A549 (cell line): ENCODE measurements at regions not wholly inside any gene's neighbourhood (a gene's known extent, or its start where the extent isn't known, plus 50 kb on each side); places are given as distances from the start of the nearest gene placed in this dataset.

Source experiments
- ATAC-seq, 2 experiments: fragments of 200-7000 bp in 1 of 2; fragments of >200 bp in 1 of 2; cut with Nextera tagmentation in 1 of 2; cut with Tn5 transposase in 1 of 2; 3 replicates each; pipeline versions ENCODE4 v1.8.0 to v1.9.1; 2018 to 2020; ENCODE audit warnings: mild to moderate bottlenecking in 1 of 2, moderate library complexity in 1 of 2
- CTCF ChIA-PET: fragments of 300-600 bp; sonication (Branson Sonifier 250); formaldehyde crosslinking; extraction: SDS; loops from one replicate; lab custom pipeline; 2021; ENCODE audit warnings: antibody characterized with exemption, inconsistent platforms; lab: Yijun Ruan, JAX
- POLR2A ChIA-PET: fragments of 350-600 bp; formaldehyde crosslinking; extraction: SDS; loops from one replicate; lab custom pipeline; 2021; ENCODE audit warnings: antibody characterized with exemption, inconsistent platforms; lab: Yijun Ruan, JAX
- DNase-seq, 2 experiments: peaks; one replicate each; pipeline versions ENCODE4 v3.0.0 to v3.0.0-alpha.2; 2011 to 2016; ENCODE audit warnings: low read depth in 1 of 2, low spot score in 1 of 2
- FAIRE-seq: peaks from 2 replicates; lab custom pipeline; 2011; peaks lifted over from hg19 to GRCh38; lab: Jason Lieb, UNC
- H3K27ac ChIP-seq, 2 experiments: fragments of >200 bp; sonication (Bioruptor Twin); formaldehyde crosslinking; 3 replicates each; pipeline ENCODE4 v1.5.1; 2016 to 2017
- H3K4me1 ChIP-seq: fragments of >200 bp; sonication (Bioruptor Twin); formaldehyde crosslinking; 3 replicates; pipeline ENCODE4 v1.6.1; 2016
- H3K4me2 ChIP-seq: fragments of >200 bp; sonication (Bioruptor Twin); formaldehyde crosslinking; 3 replicates; pipeline ENCODE4 v1.6.1; 2016
- H3K4me3 ChIP-seq: fragments of >200 bp; sonication (Bioruptor Twin); formaldehyde crosslinking; 3 replicates; pipeline ENCODE4 v1.5.1; 2016
- H3K9me3 ChIP-seq: fragments of >200 bp; sonication (Bioruptor Twin); formaldehyde crosslinking; 3 replicates; pipeline ENCODE4 v1.6.1; 2016
- BHLHE40 ChIP-seq: IDR thresholded peaks from 2 replicates; pipeline ENCODE4 v1.6.1; 2012; ENCODE audit warnings: low read depth, low read length, inconsistent platforms
- CHD4 ChIP-seq: fragments of 200-600 bp; sonication (generic); IDR thresholded peaks from 2 replicates; pipeline ENCODE4 v1.6.1; 2016; ENCODE audit warnings: antibody characterized with exemption, mild to moderate bottlenecking, borderline replicate concordance
- EHF ChIP-seq: fragments of 250-450 bp; sonication (Bioruptor Pico); IDR thresholded peaks from 2 replicates; pipeline ENCODE4 v1.5.0; 2020; ENCODE audit warnings: mild to moderate bottlenecking
- EP300 ChIP-seq, 2 experiments: fragments of >200 bp; sonication (Bioruptor Twin); formaldehyde crosslinking; IDR thresholded peaks; 2 replicates in 1 of 2; 3 replicates in 1 of 2; pipeline ENCODE4 v1.6.1; 2016 to 2017
- ESRRA ChIP-seq: fragments of 150-350 bp; IDR thresholded peaks from 2 replicates; pipeline ENCODE4 v1.6.1; 2014; ENCODE audit warnings: mild to moderate bottlenecking, low read length, borderline replicate concordance
- FOXS1 ChIP-seq: fragments of 250-450 bp; sonication (Bioruptor Pico); IDR thresholded peaks from 2 replicates; pipeline ENCODE4 v1.5.0; 2020; ENCODE audit warnings: mild to moderate bottlenecking, moderate library complexity
- HDAC2 ChIP-seq: fragments of 200-600 bp; sonication (generic); IDR thresholded peaks from 2 replicates; pipeline ENCODE4 v1.6.1; 2016
- HOXA7 ChIP-seq: fragments of 250-450 bp; sonication (Bioruptor Pico); IDR thresholded peaks from 2 replicates; pipeline ENCODE4 v1.5.0; 2020; ENCODE audit warnings: mild to moderate bottlenecking, moderate library complexity
- JUNB ChIP-seq: fragments of >200 bp; sonication (Bioruptor Twin); formaldehyde crosslinking; IDR thresholded peaks from 2 replicates; pipeline ENCODE4 v1.6.1; 2016
- KDM5A ChIP-seq: fragments of 200-600 bp; sonication (generic); IDR thresholded peaks from 2 replicates; pipeline ENCODE4 v1.6.1; 2016; ENCODE audit warnings: antibody characterized with exemption, mild to moderate bottlenecking
- MAFK ChIP-seq: fragments of 450-650 bp; IDR thresholded peaks from 2 replicates; pipeline ENCODE4 v1.6.1; 2014; ENCODE audit not compliant: partially characterized antibody
- MYC ChIP-seq: IDR thresholded peaks from 2 replicates; pipeline ENCODE4 v1.6.1; 2012; ENCODE audit warnings: mild to moderate bottlenecking, inconsistent platforms, low read length, improper control_type of control experiment, borderline replicate concordance
- NPAS2 ChIP-seq: fragments of 250-450 bp; sonication (Bioruptor Pico); IDR thresholded peaks from 2 replicates; pipeline ENCODE4 v1.8.0; 2022; ENCODE audit warnings: mild to moderate bottlenecking, moderate library complexity, borderline replicate concordance
- POLR2A ChIP-seq: IDR thresholded peaks from 2 replicates; pipeline ENCODE4 v1.6.1; 2012; ENCODE audit warnings: mild to moderate bottlenecking, low read length
- POLR2AphosphoS2 ChIP-seq: conservative IDR thresholded peaks from 2 replicates; pipeline ENCODE4 v1.6.1; 2012; ENCODE audit warnings: low read length, improper control_type of control experiment, inconsistent platforms
- RARB ChIP-seq: fragments of 250-450 bp; sonication (Bioruptor Pico); IDR thresholded peaks from 2 replicates; pipeline ENCODE4 v1.8.0; 2021; ENCODE audit warnings: mild to moderate bottlenecking, moderate library complexity
- RNF2 ChIP-seq: fragments of 200-600 bp; sonication (generic); IDR thresholded peaks from 2 replicates; pipeline ENCODE4 v1.6.1; 2016; ENCODE audit warnings: low read depth, mild to moderate bottlenecking, antibody characterized with exemption, moderate library complexity, borderline replicate concordance
- SMC3 ChIP-seq: fragments of >200 bp; sonication (Bioruptor Twin); formaldehyde crosslinking; IDR thresholded peaks from 3 replicates; pipeline ENCODE4 v1.6.1; 2018; ENCODE audit warnings: inconsistent platforms
- SREBF2 ChIP-seq: fragments of 450-650 bp; IDR thresholded peaks from 2 replicates; pipeline ENCODE4 v1.6.1; 2014; ENCODE audit warnings: mild to moderate bottlenecking, moderate library complexity
- TFCP2L1 ChIP-seq: fragments of 250-450 bp; sonication (Bioruptor Pico); IDR thresholded peaks from 2 replicates; pipeline ENCODE4 v1.5.0; 2021; ENCODE audit warnings: mild to moderate bottlenecking
- TP53 ChIP-seq: fragments of 250-450 bp; sonication (Bioruptor Pico); IDR thresholded peaks from 2 replicates; pipeline ENCODE4 v1.5.0; 2021; ENCODE audit warnings: mild to moderate bottlenecking, moderate library complexity
- ZNF302 ChIP-seq: fragments of 250-450 bp; sonication (Bioruptor Pico); IDR thresholded peaks from 2 replicates; pipeline ENCODE4 v1.9.0; 2021; ENCODE audit warnings: inconsistent platforms, mild to moderate bottlenecking, moderate library complexity
- WGBS: methylation state at CpG from one replicate; pipeline ENCODE4 v1.1.6; 2017; ENCODE audit errors: missing lambda C conversion rate; 5-methylcytosine and 5-hydroxymethylcytosine counted together
- TF ChIP-seq, protein P1 (sequence below): IDR thresholded peaks from 2 replicates; pipeline ENCODE4 v1.6.1; 2012; ENCODE audit warnings: low read depth, borderline replicate concordance
- TF ChIP-seq, protein P2 (sequence below): fragments of >200 bp; sonication (Bioruptor Twin); formaldehyde crosslinking; IDR thresholded peaks from 3 replicates; pipeline ENCODE4 v1.6.1; 2016
- TF ChIP-seq, protein P3 (sequence below): fragments of 250-450 bp; sonication (Bioruptor Pico); IDR thresholded peaks from 2 replicates; pipeline ENCODE4 v1.5.0; 2020; ENCODE audit warnings: low read depth, mild to moderate bottlenecking, moderate library complexity
- TF ChIP-seq, protein P4 (sequence below): IDR thresholded peaks from 2 replicates; pipeline ENCODE4 v1.6.1; 2012
- TF ChIP-seq, protein P5 (sequence below): fragments of 250-450 bp; sonication (Bioruptor Pico); IDR thresholded peaks from 2 replicates; pipeline ENCODE4 v1.5.0; 2021; ENCODE audit warnings: mild to moderate bottlenecking, moderate library complexity, borderline replicate concordance
- TF ChIP-seq, protein P6 (sequence below): fragments of >200 bp; sonication (Bioruptor Twin); formaldehyde crosslinking; IDR thresholded peaks from 2 replicates; pipeline ENCODE4 v1.6.1; 2016

DNA sequence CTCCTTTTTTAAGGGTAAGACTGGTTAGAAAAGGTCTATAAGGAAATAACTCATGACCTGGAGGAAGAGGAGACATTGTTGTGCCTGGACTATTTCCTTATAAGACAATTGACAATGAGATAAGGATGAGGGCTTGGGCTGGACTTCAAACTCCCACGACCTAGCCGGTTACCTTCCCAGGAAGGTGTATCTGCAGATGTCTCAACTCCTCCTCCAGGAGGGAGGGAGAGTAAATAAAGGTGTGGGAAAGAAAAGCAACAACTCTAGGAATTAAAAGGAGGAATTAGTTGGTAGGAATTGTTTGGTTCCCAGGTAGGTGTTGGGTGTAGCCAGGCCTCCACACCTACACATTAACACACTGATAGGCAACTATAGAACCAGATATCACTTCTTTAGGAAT is 97.8 kb upstream of the TBL1XR1 start:
- POLR2A ChIA-PET, result no interaction called here
- Histone ChIP-seq H3K4me2 (no peak overlapping the region), H3K4me3 (no peak overlapping the region), H3K27ac (peak overlapping the region in 1 of 2 experiments; percentile 35; a peak in 1 of 6 replicates), H3K9me3 (no peaks in the 10 kb centered on the region), H3K4me1 (peaks cover 10% of the 10 kb centered on the region; the same call in 1 of the 3 replicates)
- FAIRE-seq (no peak), ATAC-seq (no peak), DNase-seq (peak in 1 of 2 experiments; percentile 66)
- CTCF ChIA-PET, result interaction anchor here (0.7 kb wide), 1 partner anchor 97 kb away, joined by 3 read pairs; no protein-coding TSS in a partner anchor
- WGBS, result 7% methylated on average over 2 of the region's 2 CpGs
- TF ChIP-seq FOXS1 (CRISPR knock-in tag) (no peak), KDM5A (no peak), RARB (CRISPR knock-in tag) (no peak)

DNA sequence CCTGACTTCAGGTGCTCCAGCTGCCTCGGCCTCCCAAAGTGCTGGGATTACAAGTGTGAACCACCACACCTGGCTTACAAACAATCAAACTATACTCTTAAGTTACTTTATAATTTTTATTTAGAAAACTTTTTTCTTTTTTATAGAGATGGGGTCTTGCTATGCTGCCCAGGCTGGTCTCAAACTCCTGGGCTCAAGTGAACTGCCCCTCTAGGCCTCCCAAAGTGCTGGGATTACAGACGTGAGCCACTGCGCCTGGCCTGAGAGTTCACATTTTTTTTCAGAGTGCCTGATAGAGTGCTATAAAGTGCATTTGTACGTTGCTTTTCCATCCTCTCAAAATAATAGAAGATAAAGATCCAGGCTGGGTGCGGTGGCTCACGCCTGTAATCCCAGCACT is 102.0 kb upstream of the TBL1XR1 start:
- FAIRE-seq, result no peak
- ChIA-PET POLR2A (no interaction called here), CTCF (no interaction called here)
- no peak for DNase-seq
- H3K4me3 ChIP-seq, result no peak overlapping the region
- peak overlapping the region; percentile 69 to 84; a peak in 5 of 6 replicates for H3K27ac ChIP-seq
- no peak for ATAC-seq
- H3K4me1 ChIP-seq, result peaks cover 19% of the 10 kb centered on the region
- TF ChIP-seq, protein P1, sequence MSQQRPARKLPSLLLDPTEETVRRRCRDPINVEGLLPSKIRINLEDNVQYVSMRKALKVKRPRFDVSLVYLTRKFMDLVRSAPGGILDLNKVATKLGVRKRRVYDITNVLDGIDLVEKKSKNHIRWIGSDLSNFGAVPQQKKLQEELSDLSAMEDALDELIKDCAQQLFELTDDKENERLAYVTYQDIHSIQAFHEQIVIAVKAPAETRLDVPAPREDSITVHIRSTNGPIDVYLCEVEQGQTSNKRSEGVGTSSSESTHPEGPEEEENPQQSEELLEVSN, result no peak
- TF ChIP-seq RNF2 (no peak), SMC3 (no peak), NPAS2 (no peak), ESRRA (no peak), TP53 (CRISPR knock-in tag) (no peak), HDAC2 (no peak), EP300 (IDR thresholded peaks at IDR 0.05) (no peak), POLR2A (no peak), BHLHE40 (no peak), FOXS1 (CRISPR knock-in tag) (no peak), CHD4 (no peak), MAFK (no peak), HOXA7 (CRISPR knock-in tag) (no peak)
- TF ChIP-seq, protein P2, sequence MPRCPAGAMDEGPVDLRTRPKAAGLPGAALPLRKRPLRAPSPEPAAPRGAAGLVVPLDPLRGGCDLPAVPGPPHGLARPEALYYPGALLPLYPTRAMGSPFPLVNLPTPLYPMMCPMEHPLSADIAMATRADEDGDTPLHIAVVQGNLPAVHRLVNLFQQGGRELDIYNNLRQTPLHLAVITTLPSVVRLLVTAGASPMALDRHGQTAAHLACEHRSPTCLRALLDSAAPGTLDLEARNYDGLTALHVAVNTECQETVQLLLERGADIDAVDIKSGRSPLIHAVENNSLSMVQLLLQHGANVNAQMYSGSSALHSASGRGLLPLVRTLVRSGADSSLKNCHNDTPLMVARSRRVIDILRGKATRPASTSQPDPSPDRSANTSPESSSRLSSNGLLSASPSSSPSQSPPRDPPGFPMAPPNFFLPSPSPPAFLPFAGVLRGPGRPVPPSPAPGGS, result no peak
- TF ChIP-seq, all 56 proteins: peak for 0
- H3K4me2 ChIP-seq, result no peak overlapping the region
- WGBS, result 77% methylated on average over 6 of the region's 6 CpGs
- H3K9me3 ChIP-seq, result no peaks in the 10 kb centered on the region

DNA sequence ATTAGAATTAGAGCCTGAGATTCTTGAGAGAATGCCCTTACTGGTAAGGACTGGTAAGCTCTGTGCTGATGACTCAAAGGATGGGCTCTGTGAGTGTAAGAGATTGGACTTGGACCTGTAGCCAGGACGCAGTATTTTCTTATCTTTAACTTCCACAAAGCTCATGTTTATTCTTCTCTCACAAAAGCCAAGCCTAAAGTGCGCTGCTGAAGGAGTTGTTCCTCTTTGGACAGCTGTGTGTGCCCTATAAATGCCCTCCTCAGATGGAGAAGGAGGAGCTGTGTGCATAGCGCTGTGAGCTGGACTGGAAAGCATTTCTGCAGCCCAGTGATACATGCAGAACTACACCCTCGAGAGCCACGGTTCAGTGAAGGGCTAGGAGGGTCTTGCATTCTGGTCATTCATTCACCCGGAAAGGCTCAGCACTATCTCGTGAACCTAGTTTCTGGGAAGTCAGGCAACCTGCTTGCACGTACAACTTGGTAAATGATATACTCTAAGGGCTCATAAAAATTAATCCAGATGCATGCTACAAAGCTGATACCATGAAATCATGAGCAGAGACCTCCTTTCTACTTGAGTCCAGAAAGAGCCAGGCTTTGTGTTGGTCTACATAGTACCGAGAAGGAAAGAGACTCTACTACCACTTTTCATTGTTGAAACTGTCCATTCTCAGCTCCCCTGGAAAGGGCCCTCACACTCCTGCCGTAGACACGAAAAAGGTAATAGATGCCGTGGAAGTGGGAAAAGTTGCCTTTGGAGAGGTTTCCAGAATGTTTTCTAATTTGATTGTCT is 103.0 kb upstream of the TBL1XR1 start:
- ATAC-seq, result peak; percentile 98
- CTCF ChIA-PET, result interaction anchor here (0.7 to 1.5 kb wide), 2 partner anchors 23 to 39 kb away, joined by 3 read pairs; no protein-coding TSS in a partner anchor
- peak overlapping the region; percentile 70 for H3K4me2 ChIP-seq
- peaks cover 17% of the 10 kb centered on the region for H3K4me1 ChIP-seq
- FAIRE-seq, result no peak
- WGBS, result 14% methylated on average over 9 of the region's 12 CpGs
- no peaks in the 10 kb centered on the region for H3K9me3 ChIP-seq
- DNase-seq, result peak in 1 of 2 experiments; percentile 92
- POLR2A ChIA-PET, result no interaction called here
- peak overlapping the region; percentile 69 to 84 for H3K27ac ChIP-seq
- H3K4me3 ChIP-seq, result no peak overlapping the region
- TF ChIP-seq FOXS1 (CRISPR knock-in tag) (no peak), SREBF2 (no peak), MYC (no peak), TFCP2L1 (CRISPR knock-in tag) (no peak), HOXA7 (CRISPR knock-in tag) (no peak), ZNF302 (CRISPR knock-in tag) (no peak), EHF (CRISPR knock-in tag) (no peak), TP53 (CRISPR knock-in tag) (no peak), POLR2AphosphoS2 (no peak), BHLHE40 (no peak), JUNB (no peak), POLR2A (no peak)
- TF ChIP-seq, protein P3, sequence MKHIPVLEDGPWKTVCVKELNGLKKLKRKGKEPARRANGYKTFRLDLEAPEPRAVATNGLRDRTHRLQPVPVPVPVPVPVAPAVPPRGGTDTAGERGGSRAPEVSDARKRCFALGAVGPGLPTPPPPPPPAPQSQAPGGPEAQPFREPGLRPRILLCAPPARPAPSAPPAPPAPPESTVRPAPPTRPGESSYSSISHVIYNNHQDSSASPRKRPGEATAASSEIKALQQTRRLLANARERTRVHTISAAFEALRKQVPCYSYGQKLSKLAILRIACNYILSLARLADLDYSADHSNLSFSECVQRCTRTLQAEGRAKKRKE (CRISPR knock-in tag), result no peak
- TF ChIP-seq, protein P4, sequence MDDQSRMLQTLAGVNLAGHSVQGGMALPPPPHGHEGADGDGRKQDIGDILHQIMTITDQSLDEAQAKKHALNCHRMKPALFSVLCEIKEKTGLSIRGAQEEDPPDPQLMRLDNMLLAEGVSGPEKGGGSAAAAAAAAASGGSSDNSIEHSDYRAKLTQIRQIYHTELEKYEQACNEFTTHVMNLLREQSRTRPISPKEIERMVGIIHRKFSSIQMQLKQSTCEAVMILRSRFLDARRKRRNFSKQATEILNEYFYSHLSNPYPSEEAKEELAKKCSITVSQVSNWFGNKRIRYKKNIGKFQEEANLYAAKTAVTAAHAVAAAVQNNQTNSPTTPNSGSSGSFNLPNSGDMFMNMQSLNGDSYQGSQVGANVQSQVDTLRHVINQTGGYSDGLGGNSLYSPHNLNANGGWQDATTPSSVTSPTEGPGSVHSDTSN, result no peak
- TF ChIP-seq, protein P5, sequence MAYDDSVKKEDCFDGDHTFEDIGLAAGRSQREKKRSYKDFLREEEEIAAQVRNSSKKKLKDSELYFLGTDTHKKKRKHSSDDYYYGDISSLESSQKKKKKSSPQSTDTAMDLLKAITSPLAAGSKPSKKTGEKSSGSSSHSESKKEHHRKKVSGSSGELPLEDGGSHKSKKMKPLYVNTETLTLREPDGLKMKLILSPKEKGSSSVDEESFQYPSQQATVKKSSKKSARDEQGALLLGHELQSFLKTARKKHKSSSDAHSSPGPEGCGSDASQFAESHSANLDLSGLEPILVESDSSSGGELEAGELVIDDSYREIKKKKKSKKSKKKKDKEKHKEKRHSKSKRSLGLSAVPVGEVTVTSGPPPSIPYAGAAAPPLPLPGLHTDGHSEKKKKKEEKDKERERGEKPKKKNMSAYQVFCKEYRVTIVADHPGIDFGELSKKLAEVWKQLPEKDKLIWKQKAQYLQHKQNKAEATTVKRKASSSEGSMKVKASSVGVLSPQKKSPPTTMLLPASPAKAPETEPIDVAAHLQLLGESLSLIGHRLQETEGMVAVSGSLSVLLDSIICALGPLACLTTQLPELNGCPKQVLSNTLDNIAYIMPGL (CRISPR knock-in tag), result no peak
- TF ChIP-seq, protein P6, sequence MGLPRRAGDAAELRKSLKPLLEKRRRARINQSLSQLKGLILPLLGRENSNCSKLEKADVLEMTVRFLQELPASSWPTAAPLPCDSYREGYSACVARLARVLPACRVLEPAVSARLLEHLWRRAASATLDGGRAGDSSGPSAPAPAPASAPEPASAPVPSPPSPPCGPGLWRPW, result no peak
